ENCODE measurements at regions not wholly inside any gene's neighbourhood (a gene's known extent, or its start where the extent isn't known, plus 50 kb on each side); places are given as distances from the start of the nearest gene placed in this dataset.

DNA sequence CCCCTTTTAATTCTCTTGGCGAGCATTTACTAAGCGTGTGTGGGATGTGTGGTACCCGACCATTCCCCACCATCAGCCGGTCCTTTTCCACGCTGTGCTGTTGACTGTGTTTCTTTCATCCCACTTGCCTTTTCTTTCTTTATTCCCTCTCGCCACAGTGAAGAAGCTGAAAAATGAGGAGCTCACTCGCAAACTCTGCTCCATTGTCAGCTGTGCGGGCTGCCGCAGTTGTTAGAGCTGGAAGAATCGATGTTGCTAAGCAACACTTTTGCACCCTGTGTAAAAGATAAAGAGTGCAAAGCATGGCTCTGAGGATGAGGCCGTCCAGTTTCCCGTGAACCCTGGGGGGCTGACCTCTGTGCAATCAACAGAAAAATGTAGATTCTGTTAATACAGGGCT, 203.1 kb upstream of the NEBL start:
- Histone ChIP-seq H3F3A (ENCODE audit: insufficient read depth, low read depth) (peaks cover 11% of the 10 kb centered on the region), H3K9me3 (ENCODE audit: insufficient read depth, low read depth) (no peaks in the 10 kb centered on the region), H3K79me2 (ENCODE audit: low read depth) (no peaks in the 10 kb centered on the region), H3K4me2 (no peak overlapping the region), H3K4me3 (no peak overlapping the region), H2AFZ (no peak overlapping the region), H3K36me3 (ENCODE audit: low read depth) (no peaks in the 10 kb centered on the region), H3K27me3 (ENCODE audit: insufficient read depth, low read depth) (no peaks in the 10 kb centered on the region), H4K20me1 (ENCODE audit: insufficient read depth) (no peaks in the 10 kb centered on the region), H3K4me1 (replicated peaks; ENCODE audit: insufficient read depth) (peaks cover 38% of the 10 kb centered on the region), H3K27ac (peak overlapping the region; percentile 78), H3K9me2 (ENCODE audit: insufficient read depth) (no peaks in the 10 kb centered on the region)
- TF ChIP-seq EZH2 (IDR thresholded peaks at IDR 0.05; ENCODE audit: low read depth) (no peak), CTCF (conservative IDR thresholded peaks at IDR 0.05) (no peak)
- DNase-seq, result no peak
- ChIA-PET CTCF (no interaction called here), POLR2A (ENCODE audit: unreplicated experiment) (no interaction called here)
- no TSS peak for BruUV-seq (replicated peaks)
- intact Hi-C loops (cut with micrococcal nuclease; ENCODE audit: unreplicated experiment), result no loop called here

DNA sequence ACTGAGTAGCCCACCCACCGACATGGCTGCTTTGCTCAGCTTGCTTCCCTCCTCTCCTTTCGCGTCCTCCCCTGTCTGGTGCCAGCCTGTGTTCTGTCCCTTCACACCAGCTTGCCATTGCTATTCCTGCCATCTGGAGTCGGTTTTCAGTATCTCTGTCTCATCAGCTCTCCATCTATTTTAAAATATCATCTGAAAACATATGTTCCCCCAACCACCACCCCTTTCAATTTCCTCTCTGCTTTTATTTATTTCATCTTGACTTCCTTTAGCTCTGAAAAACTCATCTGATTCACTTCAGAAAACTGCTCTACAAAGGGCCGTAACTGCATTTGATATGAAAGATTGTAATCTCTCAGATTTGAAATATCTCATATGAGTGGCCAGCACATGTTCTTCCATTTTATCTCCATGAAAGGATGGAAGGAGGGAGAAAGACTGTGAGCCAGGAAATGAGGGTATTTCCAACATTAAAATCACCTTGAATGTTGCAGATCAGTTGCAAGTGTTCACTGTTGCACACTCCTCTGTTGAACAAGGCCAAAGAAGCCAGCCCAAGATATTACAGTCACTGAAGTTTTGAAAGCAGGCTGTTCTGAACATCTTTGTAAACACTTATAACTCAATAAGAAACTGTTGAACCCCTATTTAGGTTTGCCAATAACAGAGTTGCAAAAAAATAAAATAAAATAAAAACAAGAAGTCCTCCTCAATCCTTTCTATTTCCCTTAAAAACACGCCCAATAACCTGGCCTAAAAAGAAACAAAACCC, 202.4 kb upstream of the NEBL start:
- POLR2A ChIA-PET (ENCODE audit: unreplicated experiment), result no interaction called here
- DNase-seq, result no peak
- no peaks in the 10 kb centered on the region for H4K20me1 ChIP-seq (ENCODE audit: insufficient read depth)
- CTCF ChIA-PET, result no interaction called here
- H3F3A ChIP-seq (ENCODE audit: insufficient read depth, low read depth), result peaks cover 11% of the 10 kb centered on the region
- no peaks in the 10 kb centered on the region for H3K9me3 ChIP-seq (ENCODE audit: insufficient read depth, low read depth)
- H3K9me2 ChIP-seq (ENCODE audit: insufficient read depth), result no peaks in the 10 kb centered on the region
- no peak overlapping the region for H2AFZ ChIP-seq
- no peak overlapping the region for H3K4me2 ChIP-seq
- BruUV-seq (replicated peaks), result no TSS peak
- no peak for TF ChIP-seq CTCF (conservative IDR thresholded peaks at IDR 0.05)
- no peak for TF ChIP-seq EZH2 (IDR thresholded peaks at IDR 0.05; ENCODE audit: low read depth)
- H3K4me1 ChIP-seq (replicated peaks; ENCODE audit: insufficient read depth), result peaks cover 38% of the 10 kb centered on the region
- no peaks in the 10 kb centered on the region for H3K36me3 ChIP-seq (ENCODE audit: low read depth)
- H3K4me3 ChIP-seq, result no peak overlapping the region
- intact Hi-C loops (cut with micrococcal nuclease; ENCODE audit: unreplicated experiment), result loop anchor here (5.0 kb wide), 1 partner anchor 93 kb away; no protein-coding TSS in a partner anchor
- no peaks in the 10 kb centered on the region for H3K79me2 ChIP-seq (ENCODE audit: low read depth)
- no peaks in the 10 kb centered on the region for H3K27me3 ChIP-seq (ENCODE audit: insufficient read depth, low read depth)
- peak overlapping the region; percentile 19; the same call in 1 of the 2 replicates for H3K27ac ChIP-seq

GRCh38 chr10:21097926-21098355, 200.8 kb upstream of the NEBL start:
- Histone ChIP-seq H3K9me3 (ENCODE audit: insufficient read depth, low read depth) (no peaks in the 10 kb centered on the region), H3K9me2 (ENCODE audit: insufficient read depth) (no peaks in the 10 kb centered on the region), H4K20me1 (ENCODE audit: insufficient read depth) (no peaks in the 10 kb centered on the region), H3F3A (ENCODE audit: insufficient read depth, low read depth) (peaks cover 11% of the 10 kb centered on the region), H3K4me1 (replicated peaks; ENCODE audit: insufficient read depth) (peaks cover 38% of the 10 kb centered on the region), H3K4me2 (peak overlapping the region; percentile 52), H3K4me3 (no peak overlapping the region), H3K79me2 (ENCODE audit: low read depth) (no peaks in the 10 kb centered on the region), H3K27me3 (ENCODE audit: insufficient read depth, low read depth) (no peaks in the 10 kb centered on the region), H2AFZ (no peak overlapping the region), H3K36me3 (ENCODE audit: low read depth) (no peaks in the 10 kb centered on the region), H3K27ac (peak overlapping the region; percentile 98)
- CTCF ChIA-PET, result no interaction called here
- TSS peak; percentile 93 for BruUV-seq (replicated peaks)
- POLR2A ChIA-PET (ENCODE audit: unreplicated experiment), result interaction anchor here (0.6 to 0.7 kb wide), 5 partner anchors 14 to 421 kb away, joined by 3 to 18 read pairs (median 4); no protein-coding TSS in a partner anchor
- no peak for TF ChIP-seq EZH2 (IDR thresholded peaks at IDR 0.05; ENCODE audit: low read depth)
- no peak for TF ChIP-seq CTCF (conservative IDR thresholded peaks at IDR 0.05)
- intact Hi-C loops (cut with micrococcal nuclease; ENCODE audit: unreplicated experiment), result loop anchor here (1.0 to 5.0 kb wide), 2 partner anchors 94 to 167 kb away; no protein-coding TSS in a partner anchor
- no peak for DNase-seq
